ENCODE measurements at regions not wholly inside any gene's neighbourhood (a gene's known extent, or its start where the extent isn't known, plus 50 kb on each side); places are given as distances from the start of the nearest gene placed in this dataset.

DNA sequence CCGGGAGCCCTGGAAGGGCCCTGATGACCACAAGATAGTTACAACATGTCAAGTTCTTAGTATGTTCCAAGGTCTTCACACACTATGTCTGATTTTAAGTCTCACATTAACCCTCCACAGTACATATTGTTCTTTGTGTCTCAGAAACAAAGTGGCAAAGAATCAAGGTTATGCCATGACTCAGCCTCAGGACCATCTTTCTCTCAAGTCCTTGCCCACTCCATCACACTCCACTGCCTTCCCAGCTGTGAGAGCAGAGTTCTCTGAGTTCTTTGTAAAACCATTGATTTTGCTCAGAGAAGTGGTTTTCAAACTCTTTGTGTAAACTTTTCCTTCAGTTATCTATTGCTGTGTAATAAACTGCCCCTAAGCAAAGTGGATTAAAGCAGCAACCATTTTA, 67.9 kb upstream of the C3orf80 start:
- no peak for TF ChIP-seq POLR2A (IDR thresholded peaks at IDR 0.05)
- TF ChIP-seq, protein P1, sequence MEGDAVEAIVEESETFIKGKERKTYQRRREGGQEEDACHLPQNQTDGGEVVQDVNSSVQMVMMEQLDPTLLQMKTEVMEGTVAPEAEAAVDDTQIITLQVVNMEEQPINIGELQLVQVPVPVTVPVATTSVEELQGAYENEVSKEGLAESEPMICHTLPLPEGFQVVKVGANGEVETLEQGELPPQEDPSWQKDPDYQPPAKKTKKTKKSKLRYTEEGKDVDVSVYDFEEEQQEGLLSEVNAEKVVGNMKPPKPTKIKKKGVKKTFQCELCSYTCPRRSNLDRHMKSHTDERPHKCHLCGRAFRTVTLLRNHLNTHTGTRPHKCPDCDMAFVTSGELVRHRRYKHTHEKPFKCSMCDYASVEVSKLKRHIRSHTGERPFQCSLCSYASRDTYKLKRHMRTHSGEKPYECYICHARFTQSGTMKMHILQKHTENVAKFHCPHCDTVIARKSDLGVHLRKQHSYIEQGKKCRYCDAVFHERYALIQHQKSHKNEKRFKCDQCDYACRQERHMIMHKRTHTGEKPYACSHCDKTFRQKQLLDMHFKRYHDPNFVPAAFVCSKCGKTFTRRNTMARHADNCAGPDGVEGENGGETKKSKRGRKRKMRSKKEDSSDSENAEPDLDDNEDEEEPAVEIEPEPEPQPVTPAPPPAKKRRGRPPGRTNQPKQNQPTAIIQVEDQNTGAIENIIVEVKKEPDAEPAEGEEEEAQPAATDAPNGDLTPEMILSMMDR (IDR thresholded peaks at IDR 0.05): no peak

Data from uterus (tissue), 2 donors.